GM12874 (cell line): ENCODE measurements at regions not wholly inside any gene's neighbourhood (a gene's known extent, or its start where the extent isn't known, plus 50 kb on each side); places are given as distances from the start of the nearest gene placed in this dataset.

ENCODE experiments used
- TF ChIP-seq, protein P1 (sequence below): IDR thresholded peaks from 2 replicates; pipeline ENCODE4 v1.5.1; 2011; ENCODE audit warnings: low read depth, mild to moderate bottlenecking, control low read depth, low read length, moderate library complexity; ENCODE audit not compliant: insufficient read depth

DNA sequence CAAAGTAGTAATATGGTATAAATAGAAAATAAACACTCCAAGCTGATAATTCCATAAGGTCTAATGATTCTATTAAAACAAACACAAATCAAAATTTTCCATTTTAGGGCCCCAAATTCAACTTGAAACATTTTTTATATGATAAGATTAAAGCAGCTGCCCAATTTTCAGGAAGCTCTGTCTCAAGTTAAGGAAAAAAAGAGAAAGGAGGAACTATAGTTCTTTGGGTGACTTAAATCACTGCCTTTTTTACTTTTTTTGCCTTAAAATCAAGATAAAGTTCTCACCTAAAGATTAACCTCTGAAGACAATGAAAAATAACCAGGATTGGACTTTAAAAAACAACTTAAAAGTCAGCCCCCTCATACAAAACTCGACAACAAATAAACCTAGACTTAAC lies 76.0 kb upstream of the IFNE start:
- TF ChIP-seq, protein P1, sequence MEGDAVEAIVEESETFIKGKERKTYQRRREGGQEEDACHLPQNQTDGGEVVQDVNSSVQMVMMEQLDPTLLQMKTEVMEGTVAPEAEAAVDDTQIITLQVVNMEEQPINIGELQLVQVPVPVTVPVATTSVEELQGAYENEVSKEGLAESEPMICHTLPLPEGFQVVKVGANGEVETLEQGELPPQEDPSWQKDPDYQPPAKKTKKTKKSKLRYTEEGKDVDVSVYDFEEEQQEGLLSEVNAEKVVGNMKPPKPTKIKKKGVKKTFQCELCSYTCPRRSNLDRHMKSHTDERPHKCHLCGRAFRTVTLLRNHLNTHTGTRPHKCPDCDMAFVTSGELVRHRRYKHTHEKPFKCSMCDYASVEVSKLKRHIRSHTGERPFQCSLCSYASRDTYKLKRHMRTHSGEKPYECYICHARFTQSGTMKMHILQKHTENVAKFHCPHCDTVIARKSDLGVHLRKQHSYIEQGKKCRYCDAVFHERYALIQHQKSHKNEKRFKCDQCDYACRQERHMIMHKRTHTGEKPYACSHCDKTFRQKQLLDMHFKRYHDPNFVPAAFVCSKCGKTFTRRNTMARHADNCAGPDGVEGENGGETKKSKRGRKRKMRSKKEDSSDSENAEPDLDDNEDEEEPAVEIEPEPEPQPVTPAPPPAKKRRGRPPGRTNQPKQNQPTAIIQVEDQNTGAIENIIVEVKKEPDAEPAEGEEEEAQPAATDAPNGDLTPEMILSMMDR: no peak

DNA sequence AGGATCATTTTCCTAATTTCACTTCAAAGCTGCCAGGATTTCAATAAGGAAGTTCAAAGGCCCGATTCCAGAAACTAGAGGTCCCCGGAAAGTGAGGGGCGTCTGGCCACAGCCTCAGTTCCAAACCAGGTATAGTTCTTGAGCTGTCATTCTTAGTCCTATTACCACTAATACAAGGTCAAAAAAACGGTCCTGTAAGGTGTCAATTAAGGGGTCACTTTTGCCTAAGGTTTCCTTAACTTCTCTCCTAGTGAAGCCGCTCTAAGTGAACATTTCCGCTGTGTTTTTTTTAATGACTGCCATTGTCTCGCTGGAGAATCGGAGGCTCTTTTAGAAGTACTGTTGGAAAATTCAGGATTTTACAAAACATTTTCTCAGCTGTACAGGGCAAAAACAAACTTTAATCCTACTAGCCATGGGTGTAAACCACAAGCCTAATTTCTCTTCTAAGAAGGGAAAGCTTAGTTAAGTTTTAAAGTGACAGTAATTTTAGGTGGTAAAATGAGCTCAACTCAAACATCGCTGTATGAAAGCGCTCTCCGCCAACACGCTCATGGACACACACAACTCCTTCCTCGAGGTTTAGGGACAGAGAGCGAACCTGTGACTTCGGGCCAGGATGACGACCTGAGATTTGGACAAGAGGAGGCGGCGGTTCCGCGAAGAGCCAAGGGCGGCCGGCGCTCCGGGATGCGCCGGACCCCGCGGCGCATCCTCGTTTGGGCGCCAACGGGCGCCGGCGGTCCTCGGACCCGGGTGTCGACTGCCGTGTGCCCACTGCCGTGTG lies 76.7 kb upstream of the IFNE start:
- TF ChIP-seq, protein P1: no peak

DNA sequence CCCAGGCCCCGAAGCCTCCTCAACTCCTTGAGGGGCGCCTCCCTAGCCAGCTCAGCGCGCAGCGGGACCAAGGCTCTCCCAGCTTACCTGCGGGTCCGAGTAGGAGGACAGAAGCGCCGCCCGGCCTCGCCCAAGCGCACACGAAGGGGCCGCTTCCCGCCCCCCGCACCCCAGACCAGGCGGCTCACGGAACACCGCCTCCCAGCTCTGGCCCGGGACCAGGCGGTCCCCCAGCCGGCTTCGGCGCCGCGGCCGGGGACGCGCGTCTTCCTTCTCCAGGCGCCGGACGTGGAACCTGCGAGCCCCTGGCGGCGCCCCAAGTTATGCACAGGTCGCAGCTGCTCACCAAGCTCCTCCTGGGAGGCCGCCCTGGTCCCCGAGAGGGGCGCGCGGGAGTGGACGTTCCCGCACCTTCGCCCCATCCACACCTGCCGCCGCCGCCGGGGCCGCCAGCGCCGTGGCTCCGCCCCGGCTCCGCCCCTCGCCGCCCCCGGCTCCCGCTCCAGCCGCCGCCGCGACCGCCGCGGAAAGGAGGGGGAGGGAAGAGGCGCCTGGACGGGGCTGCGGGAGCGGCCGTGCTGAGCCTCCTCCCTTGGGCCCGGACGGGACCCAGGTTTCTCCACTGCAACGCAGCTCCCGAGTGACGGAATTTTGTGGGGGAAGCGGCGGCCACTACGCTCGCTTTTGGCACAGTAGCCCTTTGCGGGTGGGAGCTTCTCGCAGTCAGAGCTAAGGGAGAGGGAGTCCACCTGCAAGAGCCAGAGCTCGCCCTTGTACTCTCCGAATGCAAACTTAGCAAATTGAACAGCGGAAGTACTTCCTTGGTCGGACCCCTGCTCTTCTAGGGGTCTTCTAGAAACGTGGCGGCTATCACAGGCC lies 77.5 kb upstream of the IFNE start:
- TF ChIP-seq, protein P1: no peak

DNA sequence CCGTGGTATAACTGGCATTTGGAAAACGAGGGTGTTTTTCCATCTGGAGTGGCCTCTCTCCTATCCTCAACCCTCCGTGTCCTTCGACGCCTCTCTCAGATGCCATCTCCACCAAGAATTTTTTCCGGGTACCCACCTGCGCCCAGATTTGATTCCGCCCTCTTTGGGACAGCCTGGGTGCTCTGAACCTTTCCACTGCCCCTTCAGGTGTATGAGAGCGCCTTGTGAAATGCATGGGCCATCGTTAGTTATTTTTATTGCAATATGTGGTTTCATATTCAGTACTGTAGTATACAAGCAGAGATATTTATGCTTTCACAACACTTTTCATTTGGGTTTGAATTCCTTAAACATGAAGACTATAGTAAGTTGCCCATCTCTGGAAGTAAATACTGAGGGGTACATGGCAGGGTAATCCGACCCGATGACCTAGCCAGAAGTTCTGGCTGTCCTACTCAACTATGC lies 78.2 kb upstream of the IFNE start:
- TF ChIP-seq, protein P1: no peak

DNA sequence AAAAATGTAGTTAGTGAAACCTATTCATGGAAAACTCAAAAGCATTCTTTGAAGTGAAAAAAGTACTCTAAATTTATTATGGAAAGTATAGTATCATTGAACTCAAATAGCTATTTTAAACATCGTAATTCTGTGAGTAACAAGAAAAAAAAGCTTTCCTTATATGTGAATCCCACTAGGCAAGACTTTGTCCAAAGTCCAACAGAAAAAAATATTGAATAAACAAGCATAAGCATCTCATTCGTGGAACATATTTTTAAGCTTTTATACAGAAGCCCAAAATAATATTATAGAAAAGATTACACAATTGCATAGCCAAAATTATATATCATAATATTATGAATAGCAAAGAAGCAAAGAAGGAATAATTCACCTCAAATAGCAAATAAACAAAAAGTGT lies 79.4 kb upstream of the IFNE start:
- TF ChIP-seq, protein P1: no peak

DNA sequence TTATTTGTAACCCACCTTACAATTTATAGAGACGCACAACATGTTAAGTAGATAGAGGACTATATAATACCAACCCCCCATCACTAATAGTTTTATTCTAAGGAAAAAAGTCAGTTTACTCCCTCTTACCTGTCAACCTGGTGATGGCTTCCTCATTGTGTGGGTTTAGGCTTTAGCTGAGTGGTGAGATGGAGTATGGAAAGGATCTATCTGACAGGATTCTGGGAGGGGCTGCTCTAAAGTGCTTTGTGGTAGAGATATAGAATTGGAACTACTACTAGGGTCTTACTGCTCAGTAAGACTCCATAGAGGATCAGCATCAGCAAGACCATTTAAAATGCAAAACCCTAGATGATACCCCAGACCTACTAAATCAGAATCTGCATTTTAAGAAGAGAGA lies 82.1 kb upstream of the IFNE start:
- TF ChIP-seq, protein P1: no peak

DNA sequence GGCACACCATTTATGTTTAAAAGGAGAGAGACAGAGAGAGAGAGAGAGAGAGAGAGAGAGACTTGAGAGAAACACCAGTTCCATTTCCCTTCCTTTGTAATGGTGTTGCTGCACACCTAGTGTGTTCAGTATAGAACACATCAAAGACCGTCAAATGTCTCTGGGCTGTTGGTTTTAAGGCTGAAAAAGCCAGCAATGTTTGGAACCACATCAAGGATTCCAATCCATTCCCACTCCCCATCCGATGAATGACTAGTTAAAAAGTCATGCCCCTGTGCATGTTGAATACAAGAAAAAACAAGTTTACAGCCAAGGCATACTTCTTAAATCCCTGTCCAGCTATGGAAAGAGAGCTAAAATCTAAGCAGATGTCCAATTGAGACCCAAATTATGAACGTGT lies 83.0 kb upstream of the IFNE start:
- TF ChIP-seq, protein P1: no peak
